ENCODE measurements at regions not wholly inside any gene's neighbourhood (a gene's known extent, or its start where the extent isn't known, plus 50 kb on each side); places are given as distances from the start of the nearest gene placed in this dataset.

GRCh38 chr7:93013446-93014061, 104.2 kb downstream of the SAMD9 start:
- no peak overlapping the region for H3K27ac ChIP-seq (replicated peaks)
- DNase-seq (ENCODE audit: low read depth in 1 of 2, low spot score in 1 of 2): no peak
- H3K27me3 ChIP-seq (ENCODE audit: insufficient read depth, poor library complexity, severe bottlenecking): no peaks in the 10 kb centered on the region
- no peak overlapping the region for H3K4me3 ChIP-seq (replicated peaks; ENCODE audit: insufficient read depth, low read length)
- TF ChIP-seq POLR2AphosphoS5 (IDR thresholded peaks at IDR 0.05; ENCODE audit: low read depth) (no peak), SPI1 (IDR thresholded peaks at IDR 0.05; ENCODE audit: borderline replicate concordance, low read depth) (no peak), REST (IDR thresholded peaks at IDR 0.05; ENCODE audit: insufficient replicate concordance, low read depth) (no peak), CTCF (IDR thresholded peaks at IDR 0.05; ENCODE audit: insufficient read depth, low read length) (no peak), GABPA (IDR thresholded peaks at IDR 0.05; ENCODE audit: low read depth) (no peak)

- no peak for TF ChIP-seq REST (IDR thresholded peaks at IDR 0.05; ENCODE audit: insufficient replicate concordance, low read depth)
- Histone ChIP-seq H3K27ac (replicated peaks) (no peak overlapping the region), H3K27me3 (ENCODE audit: insufficient read depth, poor library complexity, severe bottlenecking) (no peaks in the 10 kb centered on the region), H3K4me3 (replicated peaks; ENCODE audit: insufficient read depth, low read length) (no peak overlapping the region)
- DNase-seq (ENCODE audit: low read depth in 1 of 2, low spot score in 1 of 2): no peak
These were observed 106.2 kb downstream of the SAMD9 start for GRCh38 chr7:93011351-93012294.

DNA sequence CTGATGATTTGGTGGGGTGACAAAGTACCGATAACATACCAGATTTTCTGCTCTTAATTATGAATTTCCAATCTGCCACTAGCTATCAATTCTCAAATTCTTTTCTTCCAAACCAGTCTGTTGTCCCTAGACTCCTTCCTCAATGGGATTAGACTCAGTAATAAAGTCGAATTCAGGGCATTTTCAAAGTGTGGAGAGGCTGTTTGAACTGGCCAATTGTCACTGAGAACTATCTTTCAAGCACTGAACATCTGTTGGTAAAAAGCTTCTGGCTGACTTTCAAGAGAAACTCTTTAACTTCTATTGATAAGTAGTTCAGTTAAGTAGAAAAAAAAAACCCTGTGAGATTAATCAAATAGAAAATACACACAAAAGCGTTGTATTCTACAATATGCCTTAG, 108.9 kb downstream of the SAMD9 start:
- TF ChIP-seq SPI1 (IDR thresholded peaks at IDR 0.05; ENCODE audit: borderline replicate concordance, low read depth) (no peak), POLR2AphosphoS5 (IDR thresholded peaks at IDR 0.05; ENCODE audit: low read depth) (no peak)
- Histone ChIP-seq H3K4me3 (replicated peaks; ENCODE audit: insufficient read depth, low read length) (no peak overlapping the region), H3K27ac (replicated peaks) (no peak overlapping the region), H3K27me3 (ENCODE audit: insufficient read depth, poor library complexity, severe bottlenecking) (no peaks in the 10 kb centered on the region)
- DNase-seq (ENCODE audit: low read depth in 1 of 2, low spot score in 1 of 2): no peak

DNA sequence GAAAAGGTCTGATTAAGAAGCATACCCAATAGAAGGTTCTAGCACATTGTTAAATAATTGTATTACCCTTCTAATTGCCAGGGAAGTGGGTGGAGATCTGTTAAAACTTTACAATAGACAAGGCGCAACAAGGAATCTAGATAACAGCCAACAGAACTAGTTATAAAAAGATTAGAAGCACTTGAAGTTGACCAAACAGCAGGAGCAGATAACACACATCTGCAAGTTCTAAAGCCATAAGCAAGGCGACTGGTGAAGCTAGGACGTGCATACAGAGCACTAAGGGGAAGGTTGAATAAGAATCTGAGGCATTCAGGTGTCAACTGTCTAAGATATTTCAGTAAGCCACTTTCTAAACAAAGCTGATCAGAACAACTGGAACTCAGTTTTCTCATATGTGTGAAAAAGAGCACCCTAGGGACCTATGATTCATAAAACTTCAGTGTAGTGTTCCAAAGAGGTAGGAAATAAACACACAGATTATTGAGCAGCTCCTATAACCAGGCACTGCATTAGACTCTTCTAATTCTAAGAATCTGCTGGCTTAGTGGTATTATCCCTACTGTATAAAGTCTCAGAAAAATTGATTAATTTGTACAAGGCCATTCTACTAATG, 111.2 kb downstream of the SAMD9 start:
- Histone ChIP-seq H3K4me3 (replicated peaks; ENCODE audit: insufficient read depth, low read length) (no peak overlapping the region), H3K27me3 (ENCODE audit: insufficient read depth, poor library complexity, severe bottlenecking) (peaks cover 2% of the 10 kb centered on the region), H3K27ac (replicated peaks) (no peak overlapping the region)
- TF ChIP-seq SPI1 (IDR thresholded peaks at IDR 0.05; ENCODE audit: borderline replicate concordance, low read depth): no peak
- no peak for TF ChIP-seq POLR2AphosphoS5 (IDR thresholded peaks at IDR 0.05; ENCODE audit: low read depth)
- TF ChIP-seq REST (IDR thresholded peaks at IDR 0.05; ENCODE audit: insufficient replicate concordance, low read depth): no peak
- TF ChIP-seq CTCF (IDR thresholded peaks at IDR 0.05; ENCODE audit: insufficient read depth, low read length): no peak
- TF ChIP-seq GABPA (IDR thresholded peaks at IDR 0.05; ENCODE audit: low read depth): no peak
- no peak for DNase-seq (ENCODE audit: low read depth in 1 of 2, low spot score in 1 of 2)

Data from HL-60 (cell line).